Erythroblast (primary cell): ENCODE measurements at regions not wholly inside any gene's neighbourhood (a gene's known extent, or its start where the extent isn't known, plus 50 kb on each side); places are given as distances from the start of the nearest gene placed in this dataset.

ENCODE experiments used
- DNase-seq, 2 experiments: peaks; one replicate each; lab custom pipeline; 2025; lab: John Stamatoyannopoulos, UW
- GATA1 ChIP-seq: IDR thresholded peaks from 2 replicates; pipeline ENCODE4 v1.6.1; 2011; ENCODE audit warnings: low read depth, mild to moderate bottlenecking, control low read depth, low read length, moderate library complexity
- POLR2A ChIP-seq: IDR thresholded peaks from 2 replicates; pipeline ENCODE4 v1.6.1; 2011; ENCODE audit warnings: mild to moderate bottlenecking, low read length

GRCh38 chr11:114914231-114915005 is 236.1 kb downstream of the NXPE2 start:
- TF ChIP-seq POLR2A (no peak), GATA1 (no peak)
- DNase-seq = no peak

GRCh38 chr11:114915871-114916805 is 237.8 kb downstream of the NXPE2 start:
- TF ChIP-seq POLR2A (no peak), GATA1 (no peak)
- no peak for DNase-seq

DNA sequence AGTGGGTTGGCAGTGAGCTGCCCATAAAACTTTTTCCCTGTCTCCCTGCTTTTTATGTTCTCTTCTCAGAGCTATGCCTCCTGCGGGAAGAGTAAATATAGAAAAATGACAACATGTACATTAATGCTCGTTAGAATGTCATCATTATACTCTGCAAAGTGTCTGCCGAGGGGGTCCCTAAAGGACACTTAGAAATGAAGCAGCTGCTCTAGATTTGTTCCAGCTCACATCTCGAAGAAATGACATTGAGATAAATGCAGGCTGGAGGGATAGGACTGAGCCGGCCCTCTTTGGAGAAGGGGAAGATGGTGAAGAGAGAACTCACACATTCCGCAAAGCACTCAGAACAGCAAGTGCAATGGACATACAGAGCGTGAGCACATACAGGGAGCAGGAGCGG is 240.0 kb downstream of the NXPE2 start:
- TF ChIP-seq POLR2A (no peak), GATA1 (no peak)

GRCh38 chr11:114921697-114922096 is 243.4 kb downstream of the NXPE2 start:
- no peak for DNase-seq
- no peak for TF ChIP-seq POLR2A
- TF ChIP-seq GATA1 = no peak

More for the DNA sequence above, 240.0 kb downstream of the NXPE2 start:
- no peak for DNase-seq

GRCh38 chr11:114924042-114924441 is 245.7 kb downstream of the NXPE2 start:
- TF ChIP-seq GATA1 (no peak), POLR2A (no peak)
- no peak for DNase-seq

GRCh38 chr11:114925591-114925990 is 247.3 kb downstream of the NXPE2 start:
- DNase-seq = no peak

GRCh38 chr11:114928260-114928870 is 250.0 kb downstream of the NXPE2 start:
- TF ChIP-seq GATA1 (no peak), POLR2A (no peak)
- no peak for DNase-seq

More at GRCh38 chr11:114925591-114925990, 247.3 kb downstream of the NXPE2 start:
- TF ChIP-seq GATA1 (no peak), POLR2A (no peak)

DNA sequence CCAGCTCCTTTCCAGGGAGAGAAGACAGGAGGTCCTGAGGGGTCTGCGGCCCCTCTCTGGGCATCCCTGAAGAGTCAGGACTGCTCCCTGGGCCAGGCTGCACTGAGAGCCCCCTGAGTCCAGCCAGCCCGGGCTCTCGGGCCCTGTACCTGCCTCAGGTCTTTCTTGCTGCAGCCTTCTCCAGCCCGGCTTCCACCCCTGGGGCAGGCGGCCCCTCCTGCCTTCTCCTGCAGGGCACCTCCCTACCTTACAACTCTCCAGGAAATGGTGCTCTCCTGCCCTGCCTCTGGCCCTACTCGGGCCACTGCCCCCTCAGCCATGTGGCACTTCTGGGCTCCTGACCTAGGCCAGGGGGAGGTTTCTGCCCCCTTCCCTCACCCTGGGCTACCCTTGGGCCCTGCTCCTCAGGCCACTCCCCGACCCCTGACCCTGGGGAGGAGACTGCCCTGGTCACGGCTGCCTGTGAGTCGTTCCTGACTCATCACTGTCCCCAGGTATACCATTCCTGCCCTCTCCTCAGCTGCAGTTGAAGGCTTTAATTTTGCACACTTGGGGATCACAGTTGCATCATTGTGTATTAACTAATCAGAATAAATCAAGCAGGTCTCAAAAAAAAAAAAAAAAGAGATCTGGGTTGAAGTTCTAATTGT is 251.1 kb downstream of the NXPE2 start:
- TF ChIP-seq POLR2A = no peak
- TF ChIP-seq GATA1 = no peak
- no peak for DNase-seq

DNA sequence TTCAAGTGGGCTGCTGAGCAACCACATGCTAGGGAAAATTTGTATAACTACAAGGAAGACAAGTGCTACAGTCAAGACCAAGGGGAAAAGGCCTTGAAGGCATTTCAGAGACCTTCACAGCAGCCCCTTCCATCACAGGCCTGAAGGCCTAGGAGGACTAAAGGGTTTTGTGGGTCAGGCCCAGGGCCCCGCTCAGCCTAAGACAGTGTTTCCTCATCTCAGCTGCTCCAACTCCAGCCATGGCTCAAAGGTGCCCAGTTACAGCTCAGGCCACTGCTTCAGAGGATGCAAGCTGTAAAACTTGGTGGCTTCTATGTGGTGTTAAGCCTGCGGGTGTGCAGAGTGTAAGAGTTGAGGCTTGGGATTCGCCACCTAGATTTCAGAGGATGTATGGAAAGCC is 260.5 kb downstream of the NXPE2 start:
- DNase-seq = no peak
- no peak for TF ChIP-seq POLR2A
- TF ChIP-seq GATA1 = no peak

DNA sequence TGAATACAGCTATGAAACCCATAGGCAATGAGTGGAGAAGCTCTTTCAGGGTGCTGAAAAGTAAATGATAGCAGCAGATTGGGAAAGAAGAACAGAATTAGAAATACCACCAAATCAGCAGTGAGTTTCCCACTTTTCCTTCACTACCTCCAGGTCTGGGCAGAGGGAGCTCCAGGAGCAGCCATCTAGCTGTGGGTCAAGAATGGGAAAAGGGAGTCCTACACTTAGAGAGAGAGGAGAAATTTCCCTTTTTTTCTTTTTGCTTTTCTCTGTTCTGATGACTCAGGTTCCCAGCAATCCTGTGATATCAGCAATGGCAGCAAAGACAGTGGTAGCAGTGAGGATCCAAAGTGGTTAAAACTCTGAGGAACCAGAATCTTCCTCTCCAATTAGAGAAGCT is 263.9 kb downstream of the NXPE2 start:
- TF ChIP-seq GATA1 = no peak
- no peak for TF ChIP-seq POLR2A
- DNase-seq = no peak

DNA sequence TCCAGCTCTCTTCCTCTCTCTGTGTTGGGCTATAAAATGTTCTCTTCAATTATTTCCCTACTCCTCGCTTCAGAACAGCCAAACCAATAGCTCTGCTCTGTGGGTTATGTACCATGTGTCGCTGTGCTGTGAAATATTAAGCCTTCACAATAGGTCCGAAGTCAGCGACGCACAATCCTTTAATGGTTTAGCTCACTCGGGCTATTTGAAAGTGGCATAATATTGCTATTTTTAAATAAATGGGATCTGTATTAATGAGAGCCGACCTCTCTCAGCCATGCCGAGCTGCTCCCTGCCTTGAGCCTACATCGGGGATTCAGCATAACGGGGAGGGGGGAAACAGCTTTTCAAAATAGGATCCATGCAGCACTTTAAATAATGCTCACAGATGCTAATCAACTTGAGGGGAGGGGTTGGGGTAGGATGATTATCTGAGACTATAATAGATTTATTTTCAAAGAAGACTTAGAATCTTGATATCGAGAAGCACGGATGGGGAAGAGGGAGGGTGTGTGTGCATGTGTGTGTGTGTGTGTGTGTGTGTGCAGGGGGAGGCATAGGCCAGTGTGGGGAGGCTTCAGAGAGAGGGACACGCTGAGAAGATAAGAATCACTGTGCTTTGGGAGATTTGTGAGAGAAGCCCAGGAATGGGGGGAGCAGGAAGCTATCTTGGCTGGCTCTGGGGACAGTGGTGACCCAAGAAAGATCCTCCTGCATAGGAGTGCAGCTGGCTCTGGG is 271.5 kb downstream of the NXPE2 start:
- TF ChIP-seq GATA1 = no peak
- TF ChIP-seq POLR2A = no peak
- DNase-seq = no peak

- TF ChIP-seq GATA1 = no peak
- no peak for TF ChIP-seq POLR2A
- DNase-seq = no peak
Measured at GRCh38 chr11:114953039-114953438, 274.7 kb downstream of the NXPE2 start.
